ENCODE measurements at regions not wholly inside any gene's neighbourhood (a gene's known extent, or its start where the extent isn't known, plus 50 kb on each side); places are given as distances from the start of the nearest gene placed in this dataset.

- TF ChIP-seq CTCF (IDR thresholded peaks at IDR 0.05), result no peak
- TF ChIP-seq EZH2 (IDR thresholded peaks at IDR 0.05; ENCODE audit: borderline replicate concordance, insufficient read depth, low read depth, low read length, poor library complexity, severe bottlenecking), result no peak
These were observed 64.6 kb upstream of the CRHR1 start for GRCh38 chr17:45719335-45720071.
